H9 (cell line): ENCODE measurements at regions not wholly inside any gene's neighbourhood (a gene's known extent, or its start where the extent isn't known, plus 50 kb on each side); places are given as distances from the start of the nearest gene placed in this dataset.

ENCODE experiments used
- DNase-seq: peaks from one replicate; pipeline ENCODE4 v3.0.0-alpha.2; 2017
- H2AFZ ChIP-seq: one replicate; pipeline ENCODE4 v1.6.1; 2013; ENCODE audit warnings: mild to moderate bottlenecking, low read length, control low read depth, moderate library complexity
- H2AK5ac ChIP-seq: 2 replicates; pipeline ENCODE4 v1.6.1; 2013; ENCODE audit warnings: low read length, control low read depth, mixed read lengths; ENCODE audit not compliant: insufficient read length
- H2BK120ac ChIP-seq: one replicate; pipeline ENCODE4 v1.6.1; 2013; ENCODE audit warnings: low read depth, mild to moderate bottlenecking, low read length, control low read depth, inconsistent platforms; ENCODE audit not compliant: poor library complexity, severe bottlenecking
- H2BK12ac ChIP-seq: 2 replicates; pipeline ENCODE4 v1.6.1; 2013; ENCODE audit warnings: low read length, control low read depth, mixed read lengths, low read depth; ENCODE audit not compliant: insufficient read length
- H2BK15ac ChIP-seq: 2 replicates; pipeline ENCODE4 v1.6.1; 2013; ENCODE audit warnings: low read depth, low read length, control low read depth
- H2BK20ac ChIP-seq: one replicate; pipeline ENCODE4 v1.6.1; 2013; ENCODE audit warnings: low read depth, mild to moderate bottlenecking, low read length, control low read depth, inconsistent platforms; ENCODE audit not compliant: poor library complexity, severe bottlenecking
- H2BK5ac ChIP-seq: 2 replicates; pipeline ENCODE4 v1.6.1; 2013; ENCODE audit warnings: low read length, control low read depth, mixed read lengths; ENCODE audit not compliant: insufficient read length
- H3K14ac ChIP-seq: 2 replicates; pipeline ENCODE4 v1.6.1; 2013; ENCODE audit warnings: low read length, control low read depth; ENCODE audit not compliant: insufficient read depth
- H3K18ac ChIP-seq: 2 replicates; pipeline ENCODE4 v1.6.1; 2013; ENCODE audit warnings: low read depth, mild to moderate bottlenecking, mixed read lengths, low read length, control low read depth; ENCODE audit not compliant: insufficient read length
- H3K23ac ChIP-seq: 2 replicates; pipeline ENCODE4 v1.6.1; 2013; ENCODE audit warnings: low read length, control low read depth, mixed read lengths, low read depth; ENCODE audit not compliant: insufficient read length
- H3K23me2 ChIP-seq: 2 replicates; pipeline ENCODE4 v1.6.1; 2013; ENCODE audit warnings: low read depth, mild to moderate bottlenecking, mixed read lengths, low read length, control low read depth; ENCODE audit not compliant: insufficient read length, poor library complexity, severe bottlenecking
- H3K27ac ChIP-seq: 2 replicates; pipeline ENCODE4 v1.5.1; 2013; ENCODE audit warnings: low read length, control low read depth, mixed read lengths, low read depth; ENCODE audit not compliant: insufficient read length
- H3K27me3 ChIP-seq: 2 replicates; pipeline ENCODE4 v1.6.1; 2013; ENCODE audit warnings: low read length, control low read depth, inconsistent platforms; ENCODE audit not compliant: insufficient read depth
- H3K4ac ChIP-seq: 2 replicates; pipeline ENCODE4 v1.6.1; 2013; ENCODE audit warnings: low read depth, mild to moderate bottlenecking, control low read depth, inconsistent platforms, low read length, moderate library complexity
- H3K4me1 ChIP-seq: 2 replicates; pipeline ENCODE4 v1.6.1; 2013; ENCODE audit warnings: low read length, control low read depth, inconsistent platforms; ENCODE audit not compliant: insufficient read depth
- H3K4me2 ChIP-seq: 2 replicates; pipeline ENCODE4 v1.6.1; 2013; ENCODE audit warnings: low read length, control low read depth, mixed read lengths; ENCODE audit not compliant: insufficient read length, insufficient read depth
- H3K56ac ChIP-seq: 2 replicates; pipeline ENCODE4 v1.6.1; 2013; ENCODE audit warnings: low read depth, mild to moderate bottlenecking, mixed read lengths, low read length, control low read depth; ENCODE audit not compliant: insufficient read length
- H3K79me1 ChIP-seq: 2 replicates; pipeline ENCODE4 v1.6.1; 2013; ENCODE audit warnings: low read depth, mild to moderate bottlenecking, moderate library complexity, low read length, control low read depth, inconsistent platforms; ENCODE audit not compliant: insufficient read depth, poor library complexity, severe bottlenecking
- H3K79me2 ChIP-seq: 2 replicates; pipeline ENCODE4 v1.6.1; 2013; ENCODE audit warnings: low read length, control low read depth, inconsistent platforms; ENCODE audit not compliant: insufficient read depth
- H3K9ac ChIP-seq: 2 replicates; pipeline ENCODE4 v1.6.1; 2013; ENCODE audit warnings: low read length, control low read depth, mixed read lengths; ENCODE audit not compliant: insufficient read length; ENCODE audit errors: extremely low read depth
- H3K9me3 ChIP-seq: one replicate; pipeline ENCODE4 v1.6.1; 2013; ENCODE audit warnings: low read depth, low read length, inconsistent platforms; ENCODE audit not compliant: control insufficient read depth
- H3T11ph ChIP-seq: one replicate; pipeline ENCODE4 v1.6.1; 2013; ENCODE audit warnings: mild to moderate bottlenecking, low read length, control low read depth, inconsistent platforms
- H4K20me1 ChIP-seq: one replicate; pipeline ENCODE4 v1.6.1; 2013; ENCODE audit not compliant: control insufficient read depth, insufficient read length, insufficient read depth
- H4K5ac ChIP-seq: 2 replicates; pipeline ENCODE4 v1.6.1; 2013; ENCODE audit warnings: low read depth, mild to moderate bottlenecking, mixed read lengths, low read length, control low read depth; ENCODE audit not compliant: insufficient read length
- H4K8ac ChIP-seq: replicated peaks from 2 replicates; pipeline ENCODE4 v1.6.1; 2013; ENCODE audit warnings: low read length, control low read depth, mixed read lengths, low read depth; ENCODE audit not compliant: insufficient read length
- H4K91ac ChIP-seq: 2 replicates; pipeline ENCODE4 v1.6.1; 2013; ENCODE audit warnings: low read depth, mild to moderate bottlenecking, moderate library complexity, mixed read lengths, low read length, control low read depth; ENCODE audit not compliant: insufficient read length
- H3K27ac Mint-ChIP-seq, 3 experiments: 2 replicates in 2 of 3; 3 replicates in 1 of 3; pipeline ENCODE4 v1.8.0; 2020 to 2021; ENCODE audit warnings: mixed read lengths in 3 of 3, mild to moderate bottlenecking in 1 of 3, moderate library complexity in 1 of 3
- H3K27me3 Mint-ChIP-seq: 2 replicates; pipeline ENCODE4 v1.8.0; 2021; ENCODE audit warnings: low read depth, mild to moderate bottlenecking, moderate library complexity, mixed read lengths
- H3K36me3 Mint-ChIP-seq, 3 experiments: 2 replicates in 2 of 3; 3 replicates in 1 of 3; pipeline ENCODE4 v1.8.0; 2020 to 2021; ENCODE audit warnings: low read depth in 3 of 3, mixed read lengths in 3 of 3; ENCODE audit not compliant: insufficient read depth in 1 of 3
- H3K4me1 Mint-ChIP-seq, 2 experiments: 2 replicates each; pipeline ENCODE4 v1.8.0; 2020; ENCODE audit warnings: mixed read lengths in 2 of 2
- H3K4me3 Mint-ChIP-seq, 2 experiments: 2 replicates in 1 of 2; 3 replicates in 1 of 2; pipeline ENCODE4 v1.8.0; 2020 to 2021; ENCODE audit warnings: mild to moderate bottlenecking in 2 of 2, mixed read lengths in 2 of 2, moderate library complexity in 1 of 2
- H3K9me3 Mint-ChIP-seq, 2 experiments: 2 replicates in 1 of 2; 3 replicates in 1 of 2; pipeline ENCODE4 v1.8.0; 2020; ENCODE audit warnings: mild to moderate bottlenecking in 2 of 2, mixed read lengths in 2 of 2, moderate library complexity in 1 of 2
- WGBS: extraction: QIAGEN DNeasy Blood & Tissue Kit; methylation state at CpG from one replicate; pipeline ENCODE4 v1.1.7; 2013; ENCODE audit warnings: missing lambda C conversion rate, low lambda C conversion rate, mixed read lengths; ENCODE audit not compliant: insufficient read length; ENCODE audit errors: extremely low coverage; 5-methylcytosine and 5-hydroxymethylcytosine counted together
- TF ChIP-seq, protein P1 (sequence below): fragments of 200-600 bp; sonication (generic); conservative IDR thresholded peaks from 3 replicates; pipeline ENCODE4 v1.8.0; 2021; ENCODE audit warnings: antibody characterized with exemption, mild to moderate bottlenecking

DNA sequence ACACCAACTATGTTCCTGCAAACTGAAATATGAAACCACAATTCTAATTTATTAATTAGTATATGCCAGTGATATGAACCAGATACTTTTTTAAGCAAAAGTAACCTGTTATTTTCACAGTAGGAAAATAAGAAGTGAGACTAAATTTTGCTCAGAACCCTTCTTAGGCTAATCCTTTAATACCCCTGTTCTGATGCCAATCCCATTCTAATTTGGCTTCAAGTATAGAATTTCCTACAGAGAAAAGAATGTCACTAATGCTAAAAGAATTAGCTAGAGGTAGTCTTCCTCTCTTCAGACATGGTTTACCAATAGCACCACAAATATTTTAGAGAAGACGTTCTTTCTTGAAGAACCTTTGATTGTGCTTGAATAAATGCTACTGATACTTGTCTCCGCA is 758.4 kb downstream of the FLRT2 start:
- Histone ChIP-seq H3K4ac (no peak overlapping the region), H3K18ac (no peak overlapping the region), H3K56ac (no peak overlapping the region), H4K20me1 (no peaks in the 10 kb centered on the region), H4K91ac (no peak overlapping the region), H2BK120ac (no peak overlapping the region), H2AFZ (no peak overlapping the region), H3K79me1 (no peaks in the 10 kb centered on the region), H2BK12ac (no peak overlapping the region), H3K4me2 (no peak overlapping the region), H3K14ac (no peak overlapping the region), H4K8ac (no peak overlapping the region), H3K4me1 (peaks cover 2% of the 10 kb centered on the region; the same call in 1 of the 2 replicates), H3K9me3 (no peaks in the 10 kb centered on the region), H3K9ac (no peak overlapping the region), H4K5ac (no peak overlapping the region), H3K23ac (no peak overlapping the region), H3T11ph (no peak overlapping the region), H2AK5ac (no peak overlapping the region), H3K79me2 (no peaks in the 10 kb centered on the region), H2BK20ac (no peak overlapping the region), H3K27me3 (no peaks in the 10 kb centered on the region), H3K27ac (no peak overlapping the region), H2BK5ac (no peak overlapping the region), H2BK15ac (no peak overlapping the region), H3K23me2 (no peaks in the 10 kb centered on the region)
- Mint-ChIP-seq H3K4me3 (no peak overlapping the region), H3K27me3 (no peaks in the 10 kb centered on the region), H3K9me3 (no peaks in the 10 kb centered on the region), H3K27ac (no peak overlapping the region), H3K36me3 (no peaks in the 10 kb centered on the region), H3K4me1 (peaks cover 13 to 14% of the 10 kb centered on the region in 2 experiments)
- DNase-seq: no peak
- WGBS: no CpG with 5 or more reads among the region's 2 CpGs
- TF ChIP-seq, protein P1, sequence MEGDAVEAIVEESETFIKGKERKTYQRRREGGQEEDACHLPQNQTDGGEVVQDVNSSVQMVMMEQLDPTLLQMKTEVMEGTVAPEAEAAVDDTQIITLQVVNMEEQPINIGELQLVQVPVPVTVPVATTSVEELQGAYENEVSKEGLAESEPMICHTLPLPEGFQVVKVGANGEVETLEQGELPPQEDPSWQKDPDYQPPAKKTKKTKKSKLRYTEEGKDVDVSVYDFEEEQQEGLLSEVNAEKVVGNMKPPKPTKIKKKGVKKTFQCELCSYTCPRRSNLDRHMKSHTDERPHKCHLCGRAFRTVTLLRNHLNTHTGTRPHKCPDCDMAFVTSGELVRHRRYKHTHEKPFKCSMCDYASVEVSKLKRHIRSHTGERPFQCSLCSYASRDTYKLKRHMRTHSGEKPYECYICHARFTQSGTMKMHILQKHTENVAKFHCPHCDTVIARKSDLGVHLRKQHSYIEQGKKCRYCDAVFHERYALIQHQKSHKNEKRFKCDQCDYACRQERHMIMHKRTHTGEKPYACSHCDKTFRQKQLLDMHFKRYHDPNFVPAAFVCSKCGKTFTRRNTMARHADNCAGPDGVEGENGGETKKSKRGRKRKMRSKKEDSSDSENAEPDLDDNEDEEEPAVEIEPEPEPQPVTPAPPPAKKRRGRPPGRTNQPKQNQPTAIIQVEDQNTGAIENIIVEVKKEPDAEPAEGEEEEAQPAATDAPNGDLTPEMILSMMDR: no peak
